ENCODE measurements at regions not wholly inside any gene's neighbourhood (a gene's known extent, or its start where the extent isn't known, plus 50 kb on each side); places are given as distances from the start of the nearest gene placed in this dataset.

DNA sequence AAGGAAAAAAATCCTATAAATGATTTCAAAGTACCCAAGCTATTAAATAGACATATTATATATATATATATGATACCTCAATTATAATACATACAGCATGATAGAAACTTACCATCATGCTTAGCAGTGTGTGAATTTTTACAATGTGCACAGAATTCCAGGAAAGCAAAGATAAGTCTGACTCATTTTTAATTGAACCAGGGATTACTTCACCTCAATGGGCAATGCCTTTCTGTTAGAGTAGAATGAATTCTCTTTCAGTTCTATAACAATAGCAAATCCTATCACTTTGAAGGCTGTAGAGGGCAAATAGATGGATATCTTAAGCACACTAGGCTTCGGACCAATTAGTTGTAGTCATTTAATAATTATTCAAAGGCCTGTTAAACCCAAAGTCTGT, 54.8 kb upstream of the P3H2 start:
- no peak for DNase-seq
- TF ChIP-seq POLR2A (IDR thresholded peaks at IDR 0.05; ENCODE audit: low read length) (no peak), GATA1 (IDR thresholded peaks at IDR 0.05; ENCODE audit: low read depth, low read length) (no peak)

DNA sequence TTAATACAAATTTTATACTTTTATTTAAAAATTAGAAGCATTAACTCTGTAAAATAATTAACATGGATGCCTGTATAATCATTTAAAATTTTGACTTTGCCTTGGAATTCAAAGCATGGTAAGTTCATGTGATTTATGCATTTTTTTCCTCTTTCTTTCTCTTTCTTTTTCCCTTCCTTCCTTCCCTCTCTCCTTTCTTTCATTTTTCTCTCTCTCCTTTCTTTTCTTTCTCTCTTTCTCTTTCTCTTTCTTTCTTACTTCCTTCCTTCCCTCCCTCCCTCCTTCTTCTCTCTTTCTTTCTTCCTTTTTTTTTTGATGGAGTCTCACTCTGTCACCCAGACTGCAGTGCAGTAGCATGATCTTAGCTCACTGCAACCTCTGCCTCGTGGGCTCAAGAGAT, 53.8 kb upstream of the P3H2 start:
- TF ChIP-seq POLR2A (IDR thresholded peaks at IDR 0.05; ENCODE audit: low read length) (no peak), GATA1 (IDR thresholded peaks at IDR 0.05; ENCODE audit: low read depth, low read length) (no peak)
- DNase-seq, result no peak

DNA sequence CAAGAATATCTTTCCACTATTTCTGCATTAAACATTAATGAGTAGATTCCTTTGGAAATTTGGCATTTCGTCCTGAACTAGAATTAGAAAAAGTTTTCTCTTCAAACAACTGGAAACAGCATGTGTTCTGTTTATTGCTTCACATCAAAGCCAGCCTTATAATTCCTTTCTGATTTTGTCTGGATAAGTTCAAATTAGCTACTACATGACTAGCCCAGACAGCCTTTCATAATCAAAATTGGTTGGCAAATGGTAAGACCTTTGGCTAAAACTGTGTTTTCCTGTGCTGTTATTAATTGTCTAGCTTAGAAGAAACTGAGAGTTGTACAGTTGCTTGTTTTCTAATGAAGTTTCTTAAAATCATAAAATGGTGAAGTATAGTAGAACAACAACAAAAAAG, 52.7 kb upstream of the P3H2 start:
- TF ChIP-seq POLR2A (IDR thresholded peaks at IDR 0.05; ENCODE audit: low read length) (no peak), GATA1 (IDR thresholded peaks at IDR 0.05; ENCODE audit: low read depth, low read length) (no peak)
- no peak for DNase-seq

DNA sequence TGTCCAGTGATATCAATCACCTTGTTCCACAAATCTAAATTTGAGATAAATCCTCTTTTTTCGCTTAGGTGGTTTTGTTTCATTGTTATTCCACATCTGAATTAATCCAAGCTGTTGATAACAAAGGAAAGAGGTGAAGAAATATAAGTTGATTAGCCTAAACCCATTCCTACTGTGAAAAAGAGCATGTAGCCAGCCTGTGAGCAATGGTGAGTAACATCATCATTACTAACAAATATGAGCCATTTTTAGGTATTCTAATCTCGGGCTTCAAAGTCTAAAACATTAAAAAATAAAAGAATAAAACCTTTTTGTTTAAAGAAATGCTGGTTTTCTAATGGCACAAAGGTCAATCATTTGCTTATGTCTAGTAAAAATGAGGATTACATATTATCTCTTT, 52.1 kb upstream of the P3H2 start:
- no peak for DNase-seq
- TF ChIP-seq GATA1 (IDR thresholded peaks at IDR 0.05; ENCODE audit: low read depth, low read length) (no peak), POLR2A (IDR thresholded peaks at IDR 0.05; ENCODE audit: low read length) (no peak)
